COR-L47 (cell line): ENCODE measurements at regions not wholly inside any gene's neighbourhood (a gene's known extent, or its start where the extent isn't known, plus 50 kb on each side); places are given as distances from the start of the nearest gene placed in this dataset.
"Not testable (repeated sequence)": the region's sequence is repeated elsewhere in the genome, so short reads cannot be mapped to it uniquely, and the experiment has no call there.

Experiments
- DNase-seq: peaks from one replicate; lab custom pipeline; 2025; lab: John Stamatoyannopoulos, UW

DNA sequence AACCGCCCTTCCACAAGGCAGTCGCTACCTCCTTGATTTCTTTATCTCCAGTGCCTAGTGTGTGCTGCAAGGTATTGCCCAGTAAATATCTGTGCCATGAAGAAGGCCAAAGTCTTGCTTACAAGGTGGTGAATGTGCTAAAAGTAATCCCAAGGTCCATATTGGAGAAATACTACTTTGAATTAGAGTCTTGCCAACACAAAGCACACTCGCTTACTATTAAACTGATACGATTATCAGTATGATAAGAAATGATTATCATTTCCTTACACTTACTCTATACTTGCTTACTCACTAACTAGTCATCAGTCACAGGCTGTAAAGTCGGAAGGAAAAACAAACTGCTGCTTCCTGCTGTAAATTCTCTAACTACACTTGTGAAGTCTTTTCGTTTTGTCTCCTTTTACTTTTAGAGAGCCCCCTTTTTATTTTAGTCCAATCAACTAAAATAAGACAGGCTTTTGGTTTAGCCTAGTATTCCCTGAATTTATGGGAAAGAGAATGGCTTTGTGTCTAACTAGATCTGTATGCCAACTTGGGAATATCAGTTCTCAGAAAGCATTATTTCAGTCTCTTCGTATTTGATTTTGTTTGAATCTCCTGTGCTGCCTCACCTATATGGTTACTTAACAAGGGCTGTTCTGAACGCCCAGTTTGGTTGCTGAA, 107.1 kb upstream of the TSC22D2 start:
- DNase-seq, result no peak

DNA sequence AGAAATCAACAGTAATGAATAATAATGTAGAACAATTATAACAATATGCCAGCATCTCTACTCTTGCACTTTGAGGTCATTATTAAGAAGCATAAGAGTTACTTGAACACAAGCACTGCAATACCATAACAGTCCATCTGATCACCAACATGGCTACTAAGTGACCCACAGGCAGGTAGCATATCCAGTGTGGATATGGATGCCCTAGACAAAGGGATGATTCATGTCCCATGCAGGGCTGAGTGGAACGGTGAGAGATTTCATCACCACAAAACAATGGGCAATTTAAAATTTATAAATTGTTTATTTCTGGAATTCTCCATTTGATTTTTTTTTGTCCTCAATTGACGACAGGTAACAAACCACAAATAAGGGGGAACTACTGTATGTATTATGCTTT, 107.7 kb upstream of the TSC22D2 start:
- DNase-seq, result no peak

DNA sequence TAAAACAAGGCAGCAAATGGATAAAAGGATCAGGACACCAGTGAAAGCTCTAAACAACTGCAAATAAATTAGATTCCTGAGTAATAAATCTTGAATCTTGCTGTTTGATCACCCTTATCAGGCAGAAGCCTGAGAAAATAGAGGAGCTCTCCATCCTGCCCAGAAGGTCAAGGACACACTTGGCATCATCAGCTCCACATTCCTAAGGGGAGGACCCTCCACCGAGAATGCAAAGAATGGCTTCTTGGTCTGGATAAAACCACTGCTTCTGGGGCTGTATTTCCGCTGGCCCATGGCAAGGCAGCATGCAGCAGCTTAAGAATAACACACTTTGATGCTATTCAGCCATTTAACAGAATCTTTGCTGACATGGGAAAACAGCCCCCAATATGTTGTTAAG, 108.9 kb upstream of the TSC22D2 start:
- DNase-seq, result no peak

GRCh38 chr3:150296966-150297365, 111.1 kb upstream of the TSC22D2 start:
- DNase-seq, result no peak

- no peak for DNase-seq
Measured at GRCh38 chr3:150296123-150296735, 111.9 kb upstream of the TSC22D2 start.

DNA sequence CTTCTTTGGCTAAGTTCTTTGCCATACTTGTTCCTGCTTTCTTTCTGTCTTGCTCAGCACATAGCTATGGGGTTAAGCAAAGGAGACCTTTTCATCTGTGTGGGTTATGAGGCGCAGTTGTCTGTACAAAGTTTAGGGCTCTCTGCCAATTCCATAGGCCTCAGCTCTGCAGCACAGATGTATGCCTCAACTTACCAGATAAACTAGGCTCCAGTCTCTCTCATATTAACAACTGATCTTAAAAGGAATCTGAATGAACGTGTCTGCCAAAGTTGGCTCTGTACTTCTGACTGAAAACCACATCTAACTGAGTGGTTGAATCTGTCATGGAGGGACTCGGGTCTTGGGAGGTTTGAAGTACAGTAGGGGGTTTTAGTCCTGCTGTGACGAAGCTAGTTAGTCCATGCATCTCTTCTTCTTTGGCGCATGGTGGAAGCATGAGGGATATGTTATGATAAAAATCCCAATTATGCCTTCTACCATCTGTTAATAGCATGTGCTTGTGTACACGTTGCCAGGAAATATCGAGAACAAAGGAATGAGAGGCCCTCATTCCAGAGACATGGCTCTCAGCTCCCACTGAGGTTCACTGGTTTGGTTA, 114.6 kb upstream of the TSC22D2 start:
- no peak for DNase-seq

DNA sequence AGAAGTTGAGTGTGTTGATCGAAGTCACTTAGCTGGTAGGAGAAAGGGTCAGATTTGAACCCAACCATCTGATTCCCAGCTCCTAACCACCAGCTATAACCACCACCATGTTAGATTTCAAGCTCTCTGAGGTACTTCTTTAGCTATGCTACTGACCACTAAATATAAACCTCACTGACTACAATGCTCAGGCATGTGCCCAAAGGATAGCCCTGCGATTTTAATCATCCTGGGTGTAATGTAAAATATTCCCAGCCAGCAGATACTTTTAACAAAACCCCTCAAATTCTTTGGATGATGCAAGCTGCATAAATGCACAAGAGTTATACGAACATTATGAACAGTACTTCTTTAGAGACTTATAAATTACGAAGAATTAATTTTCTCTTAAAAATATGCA, 115.2 kb upstream of the TSC22D2 start:
- DNase-seq, result no peak

- no peak for DNase-seq
Measured at GRCh38 chr3:150291515-150291914, 116.6 kb upstream of the TSC22D2 start.

- DNase-seq, result peak; percentile 72
Measured at GRCh38 chr3:150286390-150287147, 121.5 kb upstream of the TSC22D2 start.

DNA sequence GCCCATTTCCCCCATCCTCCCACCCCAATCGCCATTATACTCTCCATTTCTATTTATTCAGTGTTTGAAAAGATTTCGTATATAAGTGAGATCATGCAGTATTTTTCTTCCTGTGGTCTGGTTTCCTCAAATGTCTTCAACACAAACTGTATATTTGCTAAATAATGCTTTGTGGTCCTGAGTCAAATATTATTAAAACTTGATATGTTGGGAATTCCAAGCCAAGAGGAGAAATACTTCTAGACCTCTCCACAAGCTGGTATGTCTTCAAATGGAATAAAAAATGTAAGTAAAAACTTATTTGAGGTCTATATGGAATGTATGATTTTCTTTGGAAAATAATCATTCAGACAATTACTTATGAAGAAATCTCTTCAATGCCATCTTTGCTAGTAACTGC, 122.5 kb upstream of the TSC22D2 start:
- no peak for DNase-seq

- peak; percentile 93 for DNase-seq
Measured at GRCh38 chr3:150278843-150279381, 129.2 kb upstream of the TSC22D2 start.

DNA sequence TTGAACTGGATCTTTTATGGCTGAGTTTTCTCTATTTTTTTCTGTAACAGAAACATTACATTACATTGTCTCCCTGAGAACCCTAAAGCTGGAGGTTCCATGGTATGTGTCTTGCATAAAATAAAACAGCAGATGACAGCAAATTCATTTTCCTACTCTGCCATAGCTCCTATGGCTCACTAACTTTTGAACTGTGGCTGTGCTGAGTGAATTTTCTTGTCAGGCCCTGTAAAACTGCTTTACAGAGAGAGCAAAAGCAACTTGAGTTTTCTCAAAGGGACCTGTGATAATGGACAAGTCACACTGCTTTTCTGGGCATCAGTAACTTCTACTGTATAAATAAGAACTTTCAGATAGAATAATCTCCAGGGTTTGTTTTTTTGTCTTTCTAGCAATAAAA, 129.9 kb upstream of the TSC22D2 start:
- no peak for DNase-seq

DNA sequence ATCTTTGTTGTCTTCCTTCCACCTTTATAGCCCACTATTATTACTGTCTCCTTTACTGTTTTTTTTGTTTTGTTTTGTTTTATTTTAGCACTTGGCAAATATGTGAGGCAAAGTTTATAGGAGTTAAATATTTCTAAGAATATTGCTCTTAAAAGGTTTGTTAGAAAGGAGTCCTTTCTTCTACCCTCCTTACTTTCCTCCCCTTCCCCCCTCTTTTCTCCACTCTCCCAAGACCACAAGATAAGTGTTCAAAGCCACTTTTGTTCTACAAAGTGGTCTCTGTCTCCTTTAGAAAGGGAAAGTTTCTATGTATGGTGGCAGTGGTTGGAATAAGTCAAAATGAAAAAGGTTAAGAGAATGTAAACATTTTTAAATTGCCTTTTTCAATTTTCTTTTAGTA, 130.7 kb upstream of the TSC22D2 start:
- no peak for DNase-seq

DNA sequence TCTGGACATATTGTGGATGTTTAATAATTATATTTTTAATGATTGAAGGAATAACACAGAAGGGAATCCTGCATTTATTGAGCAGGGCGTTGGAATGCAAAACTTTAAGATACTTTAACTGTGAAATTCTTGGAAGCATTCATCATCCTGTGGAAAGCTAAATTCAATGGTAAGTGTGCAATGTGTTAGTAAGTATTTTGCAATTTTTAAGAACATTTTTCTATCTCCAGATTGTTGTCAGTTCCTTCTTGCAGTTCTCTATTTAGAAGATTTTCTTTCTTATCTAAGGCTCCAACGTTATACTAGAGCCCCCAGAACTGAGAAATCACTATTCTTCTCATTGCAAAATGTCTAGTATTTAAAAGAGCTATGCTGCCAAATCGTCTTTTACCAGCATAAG, 132.2 kb upstream of the TSC22D2 start:
- no peak for DNase-seq

DNA sequence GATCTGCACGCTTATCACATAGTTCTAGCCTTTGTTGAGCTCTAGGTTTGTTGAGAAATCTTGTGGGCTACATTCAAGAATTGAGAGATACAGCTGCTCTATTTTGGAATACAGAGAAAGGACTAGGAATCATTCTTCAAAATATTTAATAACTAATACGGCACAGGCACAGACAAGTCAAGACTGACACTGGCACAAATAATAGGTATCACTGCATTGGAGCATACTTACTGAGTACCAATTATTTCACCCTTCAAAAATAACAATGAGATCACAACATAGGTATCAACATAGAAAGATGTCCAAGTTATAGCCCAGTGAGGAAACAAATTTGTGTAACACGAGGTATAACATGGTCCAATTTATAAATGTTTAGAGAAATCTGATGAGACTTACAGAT, 133.7 kb upstream of the TSC22D2 start:
- DNase-seq, result no peak

DNA sequence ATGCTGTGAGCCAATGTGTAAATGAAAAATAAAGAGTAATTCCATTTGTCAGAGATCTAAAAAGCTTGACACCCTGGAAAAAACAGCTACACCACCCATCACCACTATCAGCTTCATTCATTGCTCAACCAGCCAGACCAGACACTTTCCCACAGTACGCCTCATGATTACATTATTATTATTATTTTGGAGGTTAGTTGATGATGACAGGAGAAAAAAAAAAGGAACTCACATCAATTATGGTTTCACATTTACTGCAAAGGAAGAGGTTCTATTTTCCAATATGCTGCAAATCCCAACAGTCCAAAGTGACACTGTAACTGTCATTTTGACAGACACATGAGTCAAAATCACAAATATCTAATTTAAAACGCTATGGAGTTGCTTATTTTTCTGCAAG, 134.7 kb upstream of the TSC22D2 start:
- no peak for DNase-seq

- no peak for DNase-seq
Measured at GRCh38 chr3:150271591-150271960, 136.5 kb upstream of the TSC22D2 start.

- DNase-seq, result no peak
Measured at GRCh38 chr3:150270883-150271590, 137.1 kb upstream of the TSC22D2 start.

DNA sequence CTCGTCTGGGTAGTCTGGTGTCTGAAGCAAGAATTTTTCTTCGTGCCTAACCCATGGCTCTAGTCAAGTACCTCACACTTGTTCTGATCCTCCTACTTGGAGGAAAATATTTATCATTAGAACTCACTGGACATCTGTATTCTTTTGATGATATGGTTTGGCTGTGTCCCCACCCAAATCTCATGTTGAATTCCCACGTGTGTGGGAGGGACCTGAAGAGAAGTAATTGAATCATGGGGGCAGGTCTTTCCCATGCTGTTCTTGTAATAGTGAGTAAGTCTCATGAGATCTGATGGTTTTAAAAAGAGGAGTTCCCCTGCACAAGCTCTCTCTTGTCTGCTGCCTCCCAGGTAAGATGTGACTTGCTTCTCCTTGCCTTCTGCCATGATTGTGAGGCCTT, 137.7 kb upstream of the TSC22D2 start:
- not testable (repeated sequence) for DNase-seq

DNA sequence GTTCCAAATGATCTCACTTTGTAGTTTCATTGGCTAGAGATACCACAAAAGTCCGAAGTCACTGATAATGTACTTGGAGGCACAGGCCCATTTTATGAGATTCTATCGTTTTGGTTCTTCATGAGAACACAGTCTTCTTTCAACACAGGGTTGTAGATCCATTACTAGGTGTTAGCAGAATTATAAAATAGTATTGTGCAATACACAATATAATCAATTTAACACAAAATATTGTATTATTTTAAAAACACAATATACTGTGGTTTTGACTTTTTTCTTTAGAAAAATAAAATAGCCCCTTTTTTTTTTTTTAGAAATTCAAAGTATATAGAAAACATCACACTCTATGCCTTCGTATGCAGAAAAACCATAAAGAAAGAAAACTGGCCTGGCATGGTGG, 138.6 kb upstream of the TSC22D2 start:
- DNase-seq, result no peak

DNA sequence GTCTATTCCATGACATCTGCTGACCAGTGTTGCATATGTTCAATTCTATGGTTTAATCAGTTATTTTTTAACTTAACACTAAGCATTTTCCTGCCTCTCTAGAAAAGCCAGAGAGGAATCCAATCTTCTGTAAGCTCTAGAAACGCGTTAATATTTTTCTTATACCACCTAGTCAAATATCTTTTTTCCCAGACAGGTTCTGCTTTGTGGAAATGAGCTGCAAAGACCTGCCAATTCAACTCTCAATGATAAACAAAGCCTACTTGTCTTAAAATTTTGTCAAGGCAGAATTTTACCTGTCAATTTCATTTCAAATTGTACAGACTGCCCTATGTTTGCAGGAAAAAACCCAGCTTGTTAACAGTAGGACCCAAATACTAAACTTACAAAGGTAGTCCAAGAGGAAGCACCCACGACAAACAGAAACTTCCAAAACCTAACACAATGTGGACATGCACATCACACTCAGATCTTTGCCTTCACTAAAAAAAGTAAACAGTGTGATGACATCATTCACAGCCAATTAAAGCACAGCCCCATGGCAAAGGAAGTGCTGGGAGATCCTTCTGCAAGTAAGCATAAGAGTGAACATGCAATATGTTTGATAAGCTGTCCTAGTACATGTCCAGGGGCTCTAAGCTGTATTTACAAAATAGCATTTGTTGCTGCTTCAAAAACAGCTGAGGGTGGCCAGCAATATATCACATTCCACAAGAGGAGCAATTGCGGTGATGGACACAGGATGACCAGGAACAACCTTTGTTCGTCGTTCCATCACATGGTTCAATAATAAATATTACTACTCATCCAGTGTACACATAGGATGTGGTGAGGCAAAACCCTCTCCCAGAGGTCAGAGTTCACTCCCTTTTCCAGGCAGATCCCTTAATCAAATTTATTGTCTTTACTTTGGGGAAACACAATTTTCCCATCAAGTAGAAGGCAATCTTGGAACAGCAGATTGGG, 139.4 kb upstream of the TSC22D2 start:
- no peak for DNase-seq
